H1 (cell line): ENCODE measurements at regions not wholly inside any gene's neighbourhood (a gene's known extent, or its start where the extent isn't known, plus 50 kb on each side); places are given as distances from the start of the nearest gene placed in this dataset.

ENCODE experiments used
- KDM4A ChIP-seq: IDR thresholded peaks from one replicate; pipeline ENCODE4 v1.7.1; 2012; ENCODE audit warnings: low read depth, mild to moderate bottlenecking, moderate library complexity, low read length, inconsistent platforms; ENCODE audit not compliant: severe bottlenecking
- NRF1 ChIP-seq: IDR thresholded peaks from 2 replicates; pipeline ENCODE4 v1.6.1; 2011; ENCODE audit warnings: mild to moderate bottlenecking, low read depth, low read length, improper control_type of control experiment
- RAD21 ChIP-seq, 2 experiments: IDR thresholded peaks in 1 of 2; conservative IDR thresholded peaks in 1 of 2; 2 replicates each; pipeline ENCODE4 v1.6.1; 2011; ENCODE audit warnings: low read depth in 2 of 2, low read length in 2 of 2, improper control_type of control experiment in 1 of 2, inconsistent platforms in 1 of 2, mild to moderate bottlenecking in 1 of 2, moderate library complexity in 1 of 2
- RBBP5 ChIP-seq: IDR thresholded peaks from 2 replicates; pipeline ENCODE4 v1.7.1; 2012; ENCODE audit warnings: low read depth, mild to moderate bottlenecking, inconsistent platforms, low read length, moderate library complexity, borderline replicate concordance
- SIRT6 ChIP-seq: IDR thresholded peaks from one replicate; pipeline ENCODE4 v1.7.1; 2012; ENCODE audit warnings: low read length, inconsistent platforms
- SP4 ChIP-seq: IDR thresholded peaks from 2 replicates; pipeline ENCODE4 v1.6.1; 2012; ENCODE audit warnings: low read length, inconsistent platforms
- SRF ChIP-seq: IDR thresholded peaks from 2 replicates; pipeline ENCODE4 v1.6.1; 2011; ENCODE audit warnings: mild to moderate bottlenecking, low read depth, low read length, moderate library complexity
- TF ChIP-seq, protein P1 (sequence below): IDR thresholded peaks from 2 replicates; pipeline ENCODE4 v1.6.1; 2011; ENCODE audit warnings: low read length, improper control_type of control experiment
- TF ChIP-seq, protein P2 (sequence below): fragments of 300-600 bp; sonication (generic); IDR thresholded peaks from 2 replicates; pipeline ENCODE4 v1.7.1; 2012; ENCODE audit warnings: low read length, moderate library complexity, mild to moderate bottlenecking, inconsistent platforms; ENCODE audit not compliant: insufficient replicate concordance

GRCh38 chr14:35180179-35180578 lies 57.8 kb downstream of the PRORP start (continued):
- TF ChIP-seq KDM4A (no peak), NRF1 (no peak), SIRT6 (no peak), SP4 (no peak), RAD21 (IDR thresholded peaks at IDR 0.05 in 1 of 2, conservative IDR thresholded peaks at IDR 0.05 in 1 of 2; ENCODE audit: low read depth in 2 of 2, low read length in 2 of 2) (no peak), RBBP5 (no peak), SRF (no peak)
- TF ChIP-seq, protein P1, sequence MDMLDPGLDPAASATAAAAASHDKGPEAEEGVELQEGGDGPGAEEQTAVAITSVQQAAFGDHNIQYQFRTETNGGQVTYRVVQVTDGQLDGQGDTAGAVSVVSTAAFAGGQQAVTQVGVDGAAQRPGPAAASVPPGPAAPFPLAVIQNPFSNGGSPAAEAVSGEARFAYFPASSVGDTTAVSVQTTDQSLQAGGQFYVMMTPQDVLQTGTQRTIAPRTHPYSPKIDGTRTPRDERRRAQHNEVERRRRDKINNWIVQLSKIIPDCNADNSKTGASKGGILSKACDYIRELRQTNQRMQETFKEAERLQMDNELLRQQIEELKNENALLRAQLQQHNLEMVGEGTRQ, result no peak
- TF ChIP-seq, protein P2, sequence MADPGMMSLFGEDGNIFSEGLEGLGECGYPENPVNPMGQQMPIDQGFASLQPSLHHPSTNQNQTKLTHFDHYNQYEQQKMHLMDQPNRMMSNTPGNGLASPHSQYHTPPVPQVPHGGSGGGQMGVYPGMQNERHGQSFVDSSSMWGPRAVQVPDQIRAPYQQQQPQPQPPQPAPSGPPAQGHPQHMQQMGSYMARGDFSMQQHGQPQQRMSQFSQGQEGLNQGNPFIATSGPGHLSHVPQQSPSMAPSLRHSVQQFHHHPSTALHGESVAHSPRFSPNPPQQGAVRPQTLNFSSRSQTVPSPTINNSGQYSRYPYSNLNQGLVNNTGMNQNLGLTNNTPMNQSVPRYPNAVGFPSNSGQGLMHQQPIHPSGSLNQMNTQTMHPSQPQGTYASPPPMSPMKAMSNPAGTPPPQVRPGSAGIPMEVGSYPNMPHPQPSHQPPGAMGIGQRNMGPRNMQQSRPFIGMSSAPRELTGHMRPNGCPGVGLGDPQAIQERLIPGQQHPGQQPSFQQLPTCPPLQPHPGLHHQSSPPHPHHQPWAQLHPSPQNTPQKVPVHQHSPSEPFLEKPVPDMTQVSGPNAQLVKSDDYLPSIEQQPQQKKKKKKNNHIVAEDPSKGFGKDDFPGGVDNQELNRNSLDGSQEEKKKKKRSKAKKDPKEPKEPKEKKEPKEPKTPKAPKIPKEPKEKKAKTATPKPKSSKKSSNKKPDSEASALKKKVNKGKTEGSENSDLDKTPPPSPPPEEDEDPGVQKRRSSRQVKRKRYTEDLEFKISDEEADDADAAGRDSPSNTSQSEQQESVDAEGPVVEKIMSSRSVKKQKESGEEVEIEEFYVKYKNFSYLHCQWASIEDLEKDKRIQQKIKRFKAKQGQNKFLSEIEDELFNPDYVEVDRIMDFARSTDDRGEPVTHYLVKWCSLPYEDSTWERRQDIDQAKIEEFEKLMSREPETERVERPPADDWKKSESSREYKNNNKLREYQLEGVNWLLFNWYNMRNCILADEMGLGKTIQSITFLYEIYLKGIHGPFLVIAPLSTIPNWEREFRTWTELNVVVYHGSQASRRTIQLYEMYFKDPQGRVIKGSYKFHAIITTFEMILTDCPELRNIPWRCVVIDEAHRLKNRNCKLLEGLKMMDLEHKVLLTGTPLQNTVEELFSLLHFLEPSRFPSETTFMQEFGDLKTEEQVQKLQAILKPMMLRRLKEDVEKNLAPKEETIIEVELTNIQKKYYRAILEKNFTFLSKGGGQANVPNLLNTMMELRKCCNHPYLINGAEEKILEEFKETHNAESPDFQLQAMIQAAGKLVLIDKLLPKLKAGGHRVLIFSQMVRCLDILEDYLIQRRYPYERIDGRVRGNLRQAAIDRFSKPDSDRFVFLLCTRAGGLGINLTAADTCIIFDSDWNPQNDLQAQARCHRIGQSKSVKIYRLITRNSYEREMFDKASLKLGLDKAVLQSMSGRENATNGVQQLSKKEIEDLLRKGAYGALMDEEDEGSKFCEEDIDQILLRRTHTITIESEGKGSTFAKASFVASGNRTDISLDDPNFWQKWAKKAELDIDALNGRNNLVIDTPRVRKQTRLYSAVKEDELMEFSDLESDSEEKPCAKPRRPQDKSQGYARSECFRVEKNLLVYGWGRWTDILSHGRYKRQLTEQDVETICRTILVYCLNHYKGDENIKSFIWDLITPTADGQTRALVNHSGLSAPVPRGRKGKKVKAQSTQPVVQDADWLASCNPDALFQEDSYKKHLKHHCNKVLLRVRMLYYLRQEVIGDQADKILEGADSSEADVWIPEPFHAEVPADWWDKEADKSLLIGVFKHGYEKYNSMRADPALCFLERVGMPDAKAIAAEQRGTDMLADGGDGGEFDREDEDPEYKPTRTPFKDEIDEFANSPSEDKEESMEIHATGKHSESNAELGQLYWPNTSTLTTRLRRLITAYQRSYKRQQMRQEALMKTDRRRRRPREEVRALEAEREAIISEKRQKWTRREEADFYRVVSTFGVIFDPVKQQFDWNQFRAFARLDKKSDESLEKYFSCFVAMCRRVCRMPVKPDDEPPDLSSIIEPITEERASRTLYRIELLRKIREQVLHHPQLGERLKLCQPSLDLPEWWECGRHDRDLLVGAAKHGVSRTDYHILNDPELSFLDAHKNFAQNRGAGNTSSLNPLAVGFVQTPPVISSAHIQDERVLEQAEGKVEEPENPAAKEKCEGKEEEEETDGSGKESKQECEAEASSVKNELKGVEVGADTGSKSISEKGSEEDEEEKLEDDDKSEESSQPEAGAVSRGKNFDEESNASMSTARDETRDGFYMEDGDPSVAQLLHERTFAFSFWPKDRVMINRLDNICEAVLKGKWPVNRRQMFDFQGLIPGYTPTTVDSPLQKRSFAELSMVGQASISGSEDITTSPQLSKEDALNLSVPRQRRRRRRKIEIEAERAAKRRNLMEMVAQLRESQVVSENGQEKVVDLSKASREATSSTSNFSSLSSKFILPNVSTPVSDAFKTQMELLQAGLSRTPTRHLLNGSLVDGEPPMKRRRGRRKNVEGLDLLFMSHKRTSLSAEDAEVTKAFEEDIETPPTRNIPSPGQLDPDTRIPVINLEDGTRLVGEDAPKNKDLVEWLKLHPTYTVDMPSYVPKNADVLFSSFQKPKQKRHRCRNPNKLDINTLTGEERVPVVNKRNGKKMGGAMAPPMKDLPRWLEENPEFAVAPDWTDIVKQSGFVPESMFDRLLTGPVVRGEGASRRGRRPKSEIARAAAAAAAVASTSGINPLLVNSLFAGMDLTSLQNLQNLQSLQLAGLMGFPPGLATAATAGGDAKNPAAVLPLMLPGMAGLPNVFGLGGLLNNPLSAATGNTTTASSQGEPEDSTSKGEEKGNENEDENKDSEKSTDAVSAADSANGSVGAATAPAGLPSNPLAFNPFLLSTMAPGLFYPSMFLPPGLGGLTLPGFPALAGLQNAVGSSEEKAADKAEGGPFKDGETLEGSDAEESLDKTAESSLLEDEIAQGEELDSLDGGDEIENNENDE, result no peak
- TF ChIP-seq, all 59 proteins: peak for 0
